GM19324 (cell line): ENCODE measurements at regions not wholly inside any gene's neighbourhood (a gene's known extent, or its start where the extent isn't known, plus 50 kb on each side); places are given as distances from the start of the nearest gene placed in this dataset.
"Not testable (repeated sequence)": the region's sequence is repeated elsewhere in the genome, so short reads cannot be mapped to it uniquely, and the experiment has no call there.

ENCODE experiments used
- ATAC-seq: cut with Tn5 transposase; IDR thresholded peaks from one replicate; pipeline ENCODE4 v1.9.1; 2021; ENCODE audit warnings: mild to moderate bottlenecking, moderate library complexity; ENCODE audit not compliant: unreplicated experiment, low FRiP score

GRCh38 chr7:91446819-91447218 is 182.6 kb downstream of the FZD1 start:
- ATAC-seq, result no peak

DNA sequence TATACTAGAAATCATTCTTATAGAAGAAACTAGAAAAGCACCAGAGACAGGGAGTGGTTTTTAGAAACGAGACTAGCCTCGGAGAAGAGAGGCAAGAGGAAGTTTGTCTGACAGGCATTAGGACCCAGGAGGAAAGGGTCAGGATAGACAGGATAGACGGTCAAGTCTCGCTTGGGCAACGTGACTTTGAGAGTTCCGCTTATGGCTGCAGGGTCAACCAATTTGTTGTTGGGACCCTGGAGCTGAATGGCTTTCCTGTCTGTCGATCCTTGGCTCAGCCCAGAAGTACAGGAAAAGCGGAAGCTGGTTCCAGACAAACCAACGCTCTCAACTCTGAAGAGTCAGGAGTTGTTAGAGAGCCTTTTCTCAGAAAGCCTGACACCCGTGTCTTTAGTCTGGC is 191.2 kb downstream of the FZD1 start:
- ATAC-seq, result no peak

GRCh38 chr7:91457208-91457607 is 193.0 kb downstream of the FZD1 start:
- no peak for ATAC-seq

GRCh38 chr7:91459539-91459938 is 195.3 kb downstream of the FZD1 start:
- ATAC-seq, result no peak

GRCh38 chr7:91462316-91462715 is 198.1 kb downstream of the FZD1 start:
- ATAC-seq, result no peak

- ATAC-seq, result no peak
These were observed 199.1 kb downstream of the FZD1 start for GRCh38 chr7:91463330-91463729.

GRCh38 chr7:91465595-91466061 is 201.4 kb downstream of the FZD1 start:
- no peak for ATAC-seq

DNA sequence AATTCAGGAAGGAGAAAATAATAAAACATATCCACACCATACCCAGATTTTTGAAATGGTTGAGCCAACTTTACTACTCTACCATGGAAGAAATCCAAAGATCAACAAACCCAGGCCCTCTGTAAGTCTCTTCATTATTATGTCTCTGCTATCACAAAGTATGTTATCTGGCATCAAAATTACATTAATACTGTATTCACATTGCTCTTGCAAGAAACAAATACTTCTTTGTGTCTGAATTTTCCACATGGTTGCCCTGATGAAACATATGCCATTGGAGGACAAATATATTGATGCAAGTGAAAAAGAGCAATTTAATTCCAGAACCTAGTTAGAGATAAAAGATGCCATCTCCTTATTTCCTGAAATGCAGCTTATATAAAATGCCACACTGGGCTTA is 204.0 kb downstream of the FZD1 start:
- ATAC-seq, result no peak

DNA sequence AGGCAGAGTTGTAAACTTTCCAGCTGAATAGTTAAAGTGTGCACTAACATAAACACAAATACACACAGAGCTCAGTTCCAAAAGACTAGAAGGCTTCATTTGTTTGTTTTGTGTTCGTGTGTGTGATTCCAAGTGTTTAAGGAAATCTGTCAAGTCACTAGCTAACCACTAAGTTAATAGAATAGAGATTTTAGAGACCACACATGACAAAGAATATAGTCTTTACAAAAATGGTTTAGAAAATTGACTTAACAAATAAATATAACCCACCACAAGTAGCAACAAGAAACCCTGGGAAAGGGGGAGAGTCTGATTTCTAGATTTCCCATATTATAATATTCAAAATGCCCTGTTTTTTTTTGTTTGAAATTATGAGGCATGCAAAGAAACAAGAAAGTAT is 209.4 kb downstream of the FZD1 start:
- ATAC-seq, result no peak

GRCh38 chr7:91474074-91474473 is 209.8 kb downstream of the FZD1 start:
- no peak for ATAC-seq

GRCh38 chr7:91480470-91480869 is 216.2 kb downstream of the FZD1 start:
- not testable (repeated sequence) for ATAC-seq

GRCh38 chr7:91491868-91492267 is 227.6 kb downstream of the FZD1 start:
- ATAC-seq, result no peak

DNA sequence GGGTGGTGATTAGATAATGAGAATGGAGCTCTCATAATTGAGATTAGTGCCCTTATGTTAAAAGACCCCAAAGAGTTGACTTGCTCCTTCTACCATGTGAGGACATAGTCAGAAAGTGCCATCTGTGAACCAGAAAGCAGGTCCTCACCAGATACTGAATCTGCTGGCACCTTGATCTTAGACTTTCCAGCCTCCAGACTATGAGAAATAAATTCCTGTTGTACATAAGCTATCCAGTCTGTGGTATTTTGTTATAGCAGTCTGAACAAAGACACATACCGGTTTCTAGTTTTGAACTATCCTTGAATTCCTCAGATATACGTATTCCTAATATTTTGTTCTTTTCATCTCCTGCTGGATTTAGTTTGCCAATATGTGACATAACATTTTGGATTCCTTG is 228.1 kb downstream of the FZD1 start:
- ATAC-seq, result no peak

DNA sequence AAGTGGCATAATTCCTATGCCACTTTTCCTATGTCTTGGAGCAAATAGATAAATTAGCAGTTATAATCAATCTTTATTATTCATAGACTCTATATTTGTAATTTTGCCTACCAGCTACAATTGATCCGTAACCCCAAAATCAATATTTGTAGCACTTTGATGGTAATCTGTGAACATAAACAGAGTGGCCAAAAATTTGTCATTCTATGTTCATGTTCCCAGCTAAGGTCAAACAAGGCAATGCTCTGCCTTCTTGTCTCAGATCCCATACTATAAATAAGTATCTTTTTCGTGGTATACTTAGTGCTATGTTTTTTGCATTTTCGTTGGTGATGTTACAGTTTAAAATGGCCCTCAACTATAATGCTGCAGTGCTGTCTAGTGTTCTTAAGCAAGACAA is 228.5 kb downstream of the FZD1 start:
- ATAC-seq, result no peak

DNA sequence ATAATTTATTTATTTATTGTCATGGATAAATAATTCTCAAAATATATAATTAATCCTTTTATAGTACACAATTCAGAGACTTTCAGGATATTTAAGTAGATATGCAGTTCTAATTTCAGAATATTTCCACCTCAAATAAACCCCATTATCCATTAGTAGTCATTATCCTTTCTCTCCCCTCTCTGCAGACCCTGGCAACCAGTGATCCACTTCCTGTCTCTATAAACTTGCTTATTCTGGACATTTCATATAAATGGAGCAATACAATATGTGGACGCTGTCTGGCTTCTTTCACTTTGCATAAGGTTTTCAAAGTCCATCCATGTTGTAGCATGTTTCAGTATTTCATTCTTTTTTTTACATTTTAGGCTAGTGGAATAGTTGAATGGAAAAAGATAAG is 230.2 kb downstream of the FZD1 start:
- ATAC-seq, result no peak

- no peak for ATAC-seq
These were observed 232.1 kb downstream of the FZD1 start for GRCh38 chr7:91496251-91496820.

- ATAC-seq, result not testable (repeated sequence)
These were observed 233.0 kb downstream of the FZD1 start for GRCh38 chr7:91497277-91497676.

DNA sequence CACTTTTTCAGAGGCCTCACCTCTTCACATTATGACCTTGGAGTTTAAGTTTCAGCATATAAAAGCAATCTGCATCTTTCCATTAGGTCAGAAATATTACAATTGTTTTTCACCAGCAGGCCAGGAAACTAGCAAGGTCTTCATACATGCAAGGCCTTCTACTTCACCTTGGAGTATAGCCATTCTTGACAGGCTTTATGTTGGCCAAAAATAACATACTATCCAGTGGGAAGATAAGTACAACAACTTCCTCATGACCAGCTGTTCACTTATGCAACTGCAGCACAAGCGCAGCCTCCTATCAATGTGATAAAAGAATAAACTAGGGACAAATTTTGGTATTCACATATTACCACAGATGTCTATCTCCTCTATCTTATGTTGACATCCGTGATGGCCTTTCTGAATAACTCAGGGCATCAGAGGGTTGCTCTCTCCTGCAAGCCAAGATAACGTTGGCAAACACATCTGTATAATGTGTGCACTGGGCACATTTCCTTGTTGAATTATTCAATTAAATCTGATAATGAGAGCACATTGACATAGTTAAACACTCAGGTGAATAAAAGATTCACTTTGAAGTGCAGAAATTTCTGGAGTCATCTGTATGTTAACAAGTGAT is 239.8 kb downstream of the FZD1 start:
- no peak for ATAC-seq

GRCh38 chr7:91504919-91505318 is 240.7 kb downstream of the FZD1 start:
- no peak for ATAC-seq

DNA sequence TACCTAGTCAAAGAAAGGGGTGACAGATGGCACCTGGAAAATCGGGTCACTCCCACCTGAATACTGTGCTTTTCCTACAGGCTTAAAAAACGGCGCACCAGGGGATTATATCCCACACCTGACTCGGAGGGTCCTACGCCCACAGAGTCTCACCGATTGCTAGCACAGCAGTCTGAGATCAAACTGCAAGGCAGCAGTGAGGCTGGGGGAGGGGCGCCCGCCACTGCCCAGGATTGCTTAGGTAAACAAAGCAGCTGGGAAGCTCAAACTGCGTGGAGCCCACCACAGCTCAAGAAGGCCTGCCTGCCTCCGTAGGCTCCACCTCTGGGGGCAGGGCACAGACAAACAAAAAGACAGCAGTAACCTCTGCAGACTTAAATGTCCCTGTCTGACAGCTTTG is 242.7 kb downstream of the FZD1 start:
- not testable (repeated sequence) for ATAC-seq

DNA sequence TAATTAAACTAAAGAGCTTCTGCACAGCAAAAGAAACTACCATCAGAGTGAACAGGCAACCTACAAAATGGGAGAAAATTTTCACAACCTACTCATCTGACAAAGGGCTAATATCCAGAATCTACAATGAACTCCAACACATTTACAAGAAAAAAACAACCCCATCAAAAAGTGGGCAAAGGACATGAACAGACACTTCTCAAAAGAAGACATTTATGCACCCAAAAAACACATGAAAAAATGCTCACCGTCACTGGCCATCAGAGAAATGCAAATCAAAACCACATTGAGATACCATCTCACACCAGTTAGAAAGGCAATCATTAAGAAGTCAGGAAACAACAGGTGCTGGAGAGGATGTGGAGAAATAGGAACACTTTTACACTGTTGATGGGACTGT is 247.6 kb downstream of the FZD1 start:
- ATAC-seq, result not testable (repeated sequence)

- no peak for ATAC-seq
These were observed 248.7 kb downstream of the FZD1 start for GRCh38 chr7:91512958-91513357.

GRCh38 chr7:91514591-91514990 is 250.4 kb downstream of the FZD1 start:
- no peak for ATAC-seq
